Trophoblast cell (in vitro differentiated cells and primary cell): ENCODE measurements at regions not wholly inside any gene's neighbourhood (a gene's known extent, or its start where the extent isn't known, plus 50 kb on each side); places are given as distances from the start of the nearest gene placed in this dataset.

Experiments
- DNase-seq, 2 donors: peaks; one replicate each; pipeline ENCODE4 v3.0.0-alpha.2; 2016
- H2AFZ ChIP-seq: 2 replicates; pipeline ENCODE4 v1.6.1; 2013; ENCODE audit warnings: low read length, moderate library complexity, mild to moderate bottlenecking; ENCODE audit not compliant: insufficient read depth, poor library complexity
- H2AK5ac ChIP-seq: 2 replicates; pipeline ENCODE4 v1.6.1; 2013; ENCODE audit warnings: mild to moderate bottlenecking, low read length
- H2BK120ac ChIP-seq: 2 replicates; pipeline ENCODE4 v1.6.1; 2013; ENCODE audit warnings: low read length, mild to moderate bottlenecking, moderate library complexity; ENCODE audit not compliant: insufficient read depth, poor library complexity
- H2BK12ac ChIP-seq: 2 replicates; pipeline ENCODE4 v1.6.1; 2013; ENCODE audit warnings: mild to moderate bottlenecking, low read length, moderate library complexity
- H2BK5ac ChIP-seq: 2 replicates; pipeline ENCODE4 v1.6.1; 2013; ENCODE audit warnings: low read length, low read depth, moderate library complexity, mild to moderate bottlenecking; ENCODE audit not compliant: poor library complexity
- H3K14ac ChIP-seq: 2 replicates; pipeline ENCODE4 v1.6.1; 2013; ENCODE audit warnings: mild to moderate bottlenecking, low read length
- H3K18ac ChIP-seq: 2 replicates; pipeline ENCODE4 v1.6.1; 2013; ENCODE audit warnings: mild to moderate bottlenecking, low read length
- H3K23ac ChIP-seq: 2 replicates; pipeline ENCODE4 v1.6.1; 2013; ENCODE audit warnings: low read length
- H3K27ac ChIP-seq: 2 replicates; pipeline ENCODE4 v1.5.1; 2013; ENCODE audit warnings: low read depth, mild to moderate bottlenecking, inconsistent platforms, low read length, moderate library complexity
- H3K27me3 ChIP-seq: 2 replicates; pipeline ENCODE4 v1.6.1; 2013; ENCODE audit warnings: inconsistent platforms, mild to moderate bottlenecking, low read length, moderate library complexity; ENCODE audit not compliant: insufficient read depth
- H3K36me3 ChIP-seq, 2 experiments: 1 replicate in 1 of 2; 2 replicates in 1 of 2; pipeline ENCODE4 v1.6.1; 2013; ENCODE audit warnings: low read length in 2 of 2, mild to moderate bottlenecking in 2 of 2, moderate library complexity in 1 of 2; ENCODE audit not compliant: insufficient read depth in 2 of 2, control insufficient read depth in 1 of 2
- H3K4ac ChIP-seq: 2 replicates; pipeline ENCODE4 v1.6.1; 2013; ENCODE audit warnings: low read depth, mild to moderate bottlenecking, low read length, moderate library complexity
- H3K4me1 ChIP-seq, 2 experiments: 1 replicate in 1 of 2; 2 replicates in 1 of 2; pipeline ENCODE4 v1.6.1; 2013; ENCODE audit warnings: low read length in 2 of 2, mild to moderate bottlenecking in 2 of 2, moderate library complexity in 1 of 2; ENCODE audit not compliant: insufficient read depth in 2 of 2, control insufficient read depth in 1 of 2
- H3K4me2 ChIP-seq: 2 replicates; pipeline ENCODE4 v1.6.1; 2013; ENCODE audit warnings: inconsistent platforms, mild to moderate bottlenecking, low read length, moderate library complexity
- H3K4me3 ChIP-seq: 2 replicates; pipeline ENCODE4 v1.5.1; 2013; ENCODE audit warnings: mild to moderate bottlenecking, low read depth, low read length, inconsistent platforms
- H3K79me1 ChIP-seq: one replicate; pipeline ENCODE4 v1.6.1; 2013; ENCODE audit warnings: low read length
- H3K79me2 ChIP-seq: 2 replicates; pipeline ENCODE4 v1.6.1; 2013; ENCODE audit warnings: low read length, mild to moderate bottlenecking; ENCODE audit not compliant: control insufficient read depth, insufficient read depth, poor library complexity
- H3K9ac ChIP-seq: 2 replicates; pipeline ENCODE4 v1.6.1; 2013; ENCODE audit warnings: mild to moderate bottlenecking, low read length
- H3K9me3 ChIP-seq: 2 replicates; pipeline ENCODE4 v1.6.1; 2013; ENCODE audit warnings: low read depth, mild to moderate bottlenecking, control low read depth, inconsistent platforms, low read length; ENCODE audit not compliant: insufficient read depth
- H4K12ac ChIP-seq: 2 replicates; pipeline ENCODE4 v1.6.1; 2013; ENCODE audit warnings: low read depth, mild to moderate bottlenecking, low read length, moderate library complexity
- H4K8ac ChIP-seq: 2 replicates; pipeline ENCODE4 v1.6.1; 2013; ENCODE audit warnings: low read depth, mild to moderate bottlenecking, low read length, moderate library complexity
- H4K91ac ChIP-seq: one replicate; pipeline ENCODE4 v1.6.1; 2013; ENCODE audit warnings: low read depth, mild to moderate bottlenecking, low read length, moderate library complexity
- WGBS: extraction: QIAGEN DNeasy Blood & Tissue Kit; methylation state at CpG from one replicate; pipeline ENCODE4 v1.1.7; 2013; ENCODE audit warnings: missing lambda C conversion rate; ENCODE audit not compliant: insufficient read length, insufficient coverage; ENCODE audit errors: extremely low coverage; 5-methylcytosine and 5-hydroxymethylcytosine counted together

- no peak overlapping the region for H3K4me2 ChIP-seq
- H3K14ac ChIP-seq = no peak overlapping the region
- H3K9me3 ChIP-seq = peaks cover 2% of the 10 kb centered on the region
- no peaks in the 10 kb centered on the region for H3K36me3 ChIP-seq
- H3K27me3 ChIP-seq = peaks cover 19% of the 10 kb centered on the region
- no peak overlapping the region for H4K12ac ChIP-seq
- H3K27ac ChIP-seq = no peak overlapping the region
- no peak overlapping the region for H2AK5ac ChIP-seq
- H2BK5ac ChIP-seq = no peak overlapping the region
- WGBS = no CpG with 5 or more reads among the region's 11 CpGs
- H4K91ac ChIP-seq = no peak overlapping the region
- H3K4ac ChIP-seq = no peak overlapping the region
- no peak overlapping the region for H2BK12ac ChIP-seq
- no peaks in the 10 kb centered on the region for H3K79me1 ChIP-seq
- H2BK120ac ChIP-seq = no peak overlapping the region
- H3K9ac ChIP-seq = no peak overlapping the region
- no peaks in the 10 kb centered on the region for H3K79me2 ChIP-seq
- no peak overlapping the region for H2AFZ ChIP-seq
- peaks cover 5 to 10% of the 10 kb centered on the region in 2 experiments for H3K4me1 ChIP-seq
- peak; percentile 32 to 39 for DNase-seq
- no peak overlapping the region for H3K18ac ChIP-seq
- no peak overlapping the region for H3K4me3 ChIP-seq
- no peak overlapping the region for H3K23ac ChIP-seq
- no peak overlapping the region for H4K8ac ChIP-seq
Observed at GRCh38 chr17:72587773-72588511, 467.1 kb downstream of the SOX9 start.

- no peak overlapping the region for H3K23ac ChIP-seq
- no peak overlapping the region for H2BK120ac ChIP-seq
- no peaks in the 10 kb centered on the region for H3K36me3 ChIP-seq
- DNase-seq = no peak
- no peak overlapping the region for H2AFZ ChIP-seq
- no CpG with 5 or more reads among the region's 7 CpGs for WGBS
- no peak overlapping the region for H2AK5ac ChIP-seq
- H3K18ac ChIP-seq = no peak overlapping the region
- no peak overlapping the region for H3K27ac ChIP-seq
- no peak overlapping the region for H3K4me3 ChIP-seq
- no peak overlapping the region for H4K8ac ChIP-seq
- H3K79me1 ChIP-seq = no peaks in the 10 kb centered on the region
- no peak overlapping the region for H4K91ac ChIP-seq
- peaks cover 5 to 10% of the 10 kb centered on the region in 2 experiments for H3K4me1 ChIP-seq
- H3K4ac ChIP-seq = no peak overlapping the region
- peaks cover 19% of the 10 kb centered on the region for H3K27me3 ChIP-seq
- no peak overlapping the region for H4K12ac ChIP-seq
- no peaks in the 10 kb centered on the region for H3K79me2 ChIP-seq
- peaks cover 2% of the 10 kb centered on the region for H3K9me3 ChIP-seq
- H3K14ac ChIP-seq = no peak overlapping the region
- H3K4me2 ChIP-seq = no peak overlapping the region
- no peak overlapping the region for H3K9ac ChIP-seq
- no peak overlapping the region for H2BK12ac ChIP-seq
- no peak overlapping the region for H2BK5ac ChIP-seq
Observed at GRCh38 chr17:72588561-72588960, 467.7 kb downstream of the SOX9 start.

DNA sequence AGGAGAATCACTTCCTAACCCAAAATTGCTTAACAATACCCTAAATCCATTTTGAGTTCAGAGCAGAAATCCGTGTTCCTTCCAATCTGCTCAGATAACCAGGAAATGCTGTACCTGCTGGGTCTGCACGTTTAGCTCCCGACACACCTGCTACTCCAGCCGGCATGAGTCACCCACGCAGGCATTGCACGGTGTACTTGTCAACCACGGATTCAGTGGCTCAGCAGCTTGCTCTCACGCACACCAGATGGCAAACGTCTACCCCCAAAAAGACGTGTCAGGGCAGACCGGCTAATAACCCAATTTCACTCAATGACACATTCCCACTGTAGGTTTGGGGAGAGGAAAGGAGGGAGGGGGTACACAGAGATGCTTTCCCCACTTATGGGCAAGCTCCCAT, 468.1 kb downstream of the SOX9 start:
- Histone ChIP-seq H3K14ac (no peak overlapping the region), H2BK5ac (no peak overlapping the region), H3K9ac (no peak overlapping the region), H3K18ac (no peak overlapping the region), H3K79me1 (no peaks in the 10 kb centered on the region), H3K4ac (no peak overlapping the region), H4K8ac (no peak overlapping the region), H2BK120ac (no peak overlapping the region), H2BK12ac (no peak overlapping the region), H3K36me3 (no peaks in the 10 kb centered on the region), H3K27me3 (peaks cover 19% of the 10 kb centered on the region), H2AFZ (no peak overlapping the region), H3K4me1 (peaks cover 5 to 10% of the 10 kb centered on the region in 2 experiments), H3K23ac (no peak overlapping the region), H3K27ac (no peak overlapping the region), H2AK5ac (no peak overlapping the region), H3K79me2 (no peaks in the 10 kb centered on the region), H4K12ac (no peak overlapping the region), H3K4me2 (no peak overlapping the region), H3K4me3 (no peak overlapping the region), H3K9me3 (peaks cover 2% of the 10 kb centered on the region), H4K91ac (no peak overlapping the region)
- peak; percentile 87 to 88 for DNase-seq
- no CpG with 5 or more reads among the region's 11 CpGs for whole genome bisulfite sequencing

DNA sequence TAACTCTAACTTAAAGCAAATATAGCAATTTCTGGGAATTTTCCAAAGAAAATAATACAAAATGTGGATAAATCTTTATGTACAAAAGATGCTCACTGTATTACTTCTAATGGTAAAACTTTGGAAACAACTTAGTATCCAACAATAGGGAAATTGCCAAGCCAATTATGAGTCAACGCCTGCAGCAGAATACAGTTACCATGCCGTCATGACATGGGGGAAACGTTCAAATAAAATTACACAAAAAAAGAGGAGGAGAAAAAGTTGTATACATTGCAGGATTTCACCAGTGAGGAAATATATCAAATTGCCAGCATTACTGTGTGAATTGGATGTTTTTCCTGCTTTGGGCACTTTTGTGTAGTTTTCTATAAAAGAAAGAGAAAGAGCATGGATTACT, 469.6 kb downstream of the SOX9 start:
- Histone ChIP-seq H3K79me1 (no peaks in the 10 kb centered on the region), H2BK5ac (no peak overlapping the region), H3K36me3 (no peaks in the 10 kb centered on the region), H3K27ac (no peak overlapping the region), H2AFZ (no peak overlapping the region), H2AK5ac (no peak overlapping the region), H4K12ac (no peak overlapping the region), H2BK12ac (no peak overlapping the region), H3K79me2 (no peaks in the 10 kb centered on the region), H3K9ac (no peak overlapping the region), H4K91ac (no peak overlapping the region), H3K18ac (no peak overlapping the region), H3K9me3 (peaks cover 2% of the 10 kb centered on the region), H4K8ac (no peak overlapping the region), H3K23ac (no peak overlapping the region), H3K27me3 (peaks cover 19% of the 10 kb centered on the region), H3K14ac (no peak overlapping the region), H3K4ac (no peak overlapping the region), H3K4me1 (peaks cover 5 to 10% of the 10 kb centered on the region in 2 experiments), H3K4me2 (no peak overlapping the region), H3K4me3 (no peak overlapping the region), H2BK120ac (no peak overlapping the region)
- peak; percentile 53 to 78 for DNase-seq
- WGBS = no CpG with 5 or more reads among the region's 3 CpGs
